Suppressor macrophage treated with lipopolysaccharide for 1 hour (primary cell): ENCODE measurements at regions not wholly inside any gene's neighbourhood (a gene's known extent, or its start where the extent isn't known, plus 50 kb on each side); places are given as distances from the start of the nearest gene placed in this dataset.
"Not testable (repeated sequence)": the region's sequence is repeated elsewhere in the genome, so short reads cannot be mapped to it uniquely, and the experiment has no call there.

Experiments used
- DNase-seq, 3 donors: peaks; one replicate each; pipeline ENCODE4 v3.0.0-alpha.2; 2020 to 2022

DNA sequence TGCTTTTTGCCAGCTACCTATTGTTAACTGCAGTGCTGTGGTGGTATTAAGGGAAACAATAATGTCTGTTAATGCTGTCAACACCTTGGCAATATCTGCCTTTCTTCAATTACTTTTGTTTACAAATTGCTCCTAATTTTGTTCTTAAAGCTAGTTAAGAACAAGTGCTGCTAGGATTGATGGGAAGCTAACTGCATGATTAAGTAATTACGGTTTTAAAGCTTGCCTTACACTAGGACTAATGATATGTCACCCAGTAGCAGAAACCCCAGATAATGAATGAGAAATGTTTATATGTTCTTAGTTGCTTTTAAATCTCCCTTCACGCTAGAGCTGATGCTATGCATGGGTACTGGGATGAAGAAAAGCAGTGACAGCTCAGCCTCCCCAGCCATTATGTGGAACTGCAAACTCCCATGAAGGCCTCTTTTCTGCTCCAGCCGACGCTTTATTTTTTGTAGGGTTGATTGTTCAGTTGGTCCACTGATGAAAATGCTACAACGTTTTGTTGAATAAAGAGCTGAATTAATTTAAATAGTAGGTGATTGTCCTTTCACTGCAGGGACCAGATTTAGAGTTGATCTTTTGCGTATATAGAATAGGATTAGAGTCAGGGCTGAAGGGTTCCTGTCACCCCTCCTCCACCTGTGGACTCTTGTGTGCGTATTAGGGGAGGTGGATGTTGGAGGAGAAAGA is 610.5 kb downstream of the TFAP2B start:
- DNase-seq: no peak

DNA sequence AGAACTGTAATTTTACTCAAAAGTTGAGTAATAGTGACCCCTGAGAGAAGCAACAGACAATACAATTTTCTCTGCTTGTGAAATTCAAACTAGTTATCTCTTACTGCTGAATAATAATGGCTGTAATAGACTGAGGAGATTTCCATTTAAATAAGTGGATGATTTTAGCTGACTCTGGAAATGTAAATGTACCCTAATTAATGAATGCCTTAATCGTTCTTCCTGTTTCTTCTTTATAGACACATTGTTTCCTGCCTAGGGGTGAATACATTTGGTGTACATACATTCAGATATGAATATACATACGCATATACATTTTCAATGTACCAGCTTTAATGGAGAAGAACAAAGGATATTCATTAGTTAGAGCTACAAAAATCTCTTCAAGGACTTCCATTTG is 611.9 kb downstream of the TFAP2B start:
- no peak for DNase-seq

DNA sequence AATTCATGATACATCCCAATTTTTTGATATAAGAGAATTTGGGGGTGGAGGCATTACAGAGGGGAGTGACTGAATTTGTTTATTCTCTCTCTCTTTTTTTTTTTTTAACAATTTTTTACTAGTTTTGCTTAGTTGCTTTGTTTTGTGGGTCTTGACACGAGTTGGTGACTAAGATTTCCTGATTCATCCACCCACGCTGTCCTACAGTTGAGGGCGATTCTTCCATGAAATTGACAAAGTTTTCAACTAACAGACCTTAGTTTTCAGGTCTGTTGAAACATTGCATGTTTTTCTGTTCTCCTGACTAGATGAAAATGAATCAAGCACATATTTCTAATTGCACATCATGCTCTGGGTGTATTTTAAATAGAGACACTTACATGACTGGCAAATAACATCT is 613.8 kb downstream of the TFAP2B start:
- DNase-seq: peak in 1 of 3 donors; percentile 12

DNA sequence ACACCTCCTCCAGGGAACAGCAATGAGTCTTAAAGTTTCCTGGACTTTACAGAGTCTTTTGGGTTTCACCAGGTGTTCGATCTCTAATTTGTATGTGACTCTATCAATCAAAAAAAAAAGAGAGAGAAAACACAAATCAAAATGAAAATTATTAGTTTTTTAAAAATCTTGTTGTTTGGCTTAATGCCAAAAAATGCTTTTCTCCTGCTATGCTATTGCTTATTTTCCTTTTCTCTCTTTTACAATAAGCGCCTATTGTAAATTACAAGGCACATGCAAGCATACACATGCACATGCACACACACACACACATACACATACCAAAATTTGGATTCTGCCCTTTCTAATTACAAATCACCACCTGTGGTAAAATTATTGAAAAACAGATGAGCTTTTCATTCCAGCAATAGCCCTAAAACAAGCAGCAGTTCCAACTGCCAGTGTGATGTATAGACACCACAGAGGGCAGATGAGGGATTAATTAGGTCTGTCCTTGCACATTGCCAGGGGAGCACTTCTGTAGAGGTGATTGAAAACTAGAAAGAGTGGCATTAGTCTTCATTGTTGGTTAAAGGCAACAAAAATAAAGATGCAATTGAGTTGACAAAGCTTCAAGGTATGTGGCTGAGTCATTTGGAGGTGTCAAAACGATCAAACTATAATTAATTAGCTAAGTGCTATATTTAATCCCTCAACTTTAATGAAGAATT is 631.7 kb downstream of the TFAP2B start:
- no peak for DNase-seq

DNA sequence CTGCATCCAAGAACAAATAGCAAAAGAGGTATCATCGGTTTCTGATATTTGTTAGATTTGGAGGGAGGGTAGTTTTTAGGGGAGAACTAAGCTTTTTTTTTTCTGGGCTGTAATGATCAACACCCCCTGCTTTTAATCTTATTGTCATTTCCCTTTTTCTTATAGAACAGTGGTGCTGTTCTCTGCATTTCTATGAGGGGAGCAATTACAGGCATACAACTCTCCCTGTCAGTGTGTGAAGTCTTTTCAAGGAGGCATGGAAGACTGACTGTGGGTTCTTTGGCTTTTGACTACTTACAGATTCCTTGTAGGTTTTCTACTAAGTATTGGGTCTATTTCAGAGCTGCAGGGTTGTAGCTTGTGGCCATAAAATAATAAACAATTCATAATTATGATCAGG is 632.3 kb downstream of the TFAP2B start:
- DNase-seq: no peak

DNA sequence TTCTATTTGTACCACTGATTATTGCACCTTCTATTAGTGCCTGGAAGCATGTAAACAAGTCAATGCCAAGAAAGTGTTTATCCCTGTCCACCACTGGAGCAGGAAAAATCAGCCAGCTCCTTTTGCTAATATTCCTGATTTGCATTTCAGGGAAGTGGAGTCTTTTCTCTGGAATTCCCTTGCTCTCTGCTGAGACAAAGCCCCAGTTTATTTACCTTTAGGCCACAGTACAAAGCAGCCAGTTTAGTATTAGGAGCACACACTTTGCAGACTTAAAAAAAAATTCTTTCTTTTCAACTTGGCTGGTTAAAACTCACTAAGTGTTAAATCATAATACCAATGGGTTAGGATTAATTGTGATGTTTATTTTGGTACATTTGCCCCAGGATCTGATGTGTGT is 631.1 kb downstream of the PKHD1 start:
- DNase-seq: no peak

DNA sequence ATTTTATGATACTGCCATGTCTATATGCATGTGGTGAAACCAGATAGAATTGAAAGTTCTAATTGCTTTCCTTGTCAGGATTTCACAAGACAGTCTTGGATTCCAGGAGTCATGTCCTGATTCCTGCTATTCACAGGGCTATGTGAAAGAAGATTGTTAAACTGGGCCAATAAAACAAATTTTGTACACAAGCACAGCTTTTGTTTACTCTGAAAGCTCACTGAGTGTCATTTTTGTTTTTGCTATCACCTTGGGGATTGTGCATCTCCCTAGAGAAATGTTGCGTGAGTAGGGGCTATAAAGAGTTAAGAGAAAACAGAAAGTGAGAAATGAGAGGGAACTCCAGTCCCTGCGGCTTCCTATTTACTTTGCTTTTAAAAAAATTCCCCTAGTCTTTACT is 627.5 kb downstream of the PKHD1 start:
- DNase-seq: no peak

DNA sequence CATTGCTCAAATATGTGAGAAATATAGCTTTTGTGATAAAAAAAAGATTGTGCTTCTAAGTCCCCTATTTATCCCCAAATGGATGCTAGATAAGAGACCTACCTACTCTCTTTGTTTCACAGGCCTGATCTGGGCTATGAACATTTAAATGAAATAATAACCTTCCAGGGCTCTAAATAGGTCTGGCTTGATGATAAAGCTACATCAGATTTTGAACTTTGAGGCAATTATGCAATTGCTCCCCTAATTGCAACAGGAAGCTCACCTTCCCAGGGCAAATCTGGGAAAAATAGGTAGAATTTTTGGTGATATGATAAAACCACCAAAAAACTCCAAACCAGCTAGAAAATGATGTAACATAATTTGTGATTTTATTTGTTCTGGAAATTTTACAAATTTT is 624.5 kb downstream of the PKHD1 start:
- no peak for DNase-seq

DNA sequence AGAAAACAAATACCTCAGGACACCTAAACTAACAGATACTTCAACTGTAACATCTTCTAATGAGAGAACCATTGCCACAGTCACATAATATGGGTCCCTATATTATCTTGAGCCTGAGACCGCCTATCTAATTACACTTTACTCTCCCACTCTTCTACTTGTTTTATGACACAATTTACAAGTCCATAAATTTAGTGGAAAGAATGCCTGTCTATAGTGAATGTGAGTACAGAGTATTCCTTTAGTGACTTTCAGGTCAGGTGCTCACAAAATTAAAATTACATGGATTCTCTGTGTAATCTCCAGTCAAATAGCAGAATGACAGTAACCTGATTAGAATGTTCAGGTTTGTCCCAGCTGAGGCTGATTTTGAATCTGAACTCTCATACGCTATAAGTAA is 624.1 kb downstream of the PKHD1 start:
- no peak for DNase-seq

DNA sequence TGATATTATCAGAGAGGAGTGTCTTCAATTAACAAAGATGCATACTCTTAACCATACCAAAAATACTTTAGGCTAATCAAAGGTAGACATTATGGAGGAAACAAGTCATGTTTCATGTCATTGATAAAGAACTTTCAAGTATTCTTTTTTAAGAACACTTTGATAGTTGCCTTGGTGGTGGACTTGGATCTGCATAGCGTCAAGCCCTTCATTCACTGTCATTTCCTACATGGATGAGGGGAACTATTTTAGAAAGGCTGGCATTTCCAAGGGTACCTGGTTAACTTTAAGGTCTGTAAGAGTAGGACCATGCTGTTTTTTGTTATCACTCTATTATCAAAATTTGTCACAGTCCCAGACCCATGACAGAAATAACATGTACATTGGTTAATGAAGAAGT is 622.5 kb downstream of the PKHD1 start:
- no peak for DNase-seq

DNA sequence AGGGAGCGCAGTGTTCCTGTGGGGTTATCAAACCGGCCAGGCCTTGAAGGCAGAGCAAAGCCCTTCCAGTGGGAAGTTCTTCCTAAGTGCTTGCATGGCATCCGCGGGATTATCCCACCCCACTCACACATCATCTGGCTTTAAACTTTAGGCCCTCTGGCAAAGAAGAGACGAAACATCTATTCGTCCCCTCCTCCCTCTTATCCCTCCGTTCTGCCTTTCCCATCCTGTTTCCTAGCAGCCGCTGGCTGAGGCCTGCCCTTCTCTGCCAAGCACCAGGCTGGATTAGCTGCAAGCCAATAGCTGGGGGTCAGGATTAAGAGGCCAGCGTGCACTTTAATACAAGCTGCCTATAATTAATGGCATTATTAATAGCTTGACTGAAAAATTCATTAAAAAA is 621.0 kb downstream of the PKHD1 start:
- no peak for DNase-seq

DNA sequence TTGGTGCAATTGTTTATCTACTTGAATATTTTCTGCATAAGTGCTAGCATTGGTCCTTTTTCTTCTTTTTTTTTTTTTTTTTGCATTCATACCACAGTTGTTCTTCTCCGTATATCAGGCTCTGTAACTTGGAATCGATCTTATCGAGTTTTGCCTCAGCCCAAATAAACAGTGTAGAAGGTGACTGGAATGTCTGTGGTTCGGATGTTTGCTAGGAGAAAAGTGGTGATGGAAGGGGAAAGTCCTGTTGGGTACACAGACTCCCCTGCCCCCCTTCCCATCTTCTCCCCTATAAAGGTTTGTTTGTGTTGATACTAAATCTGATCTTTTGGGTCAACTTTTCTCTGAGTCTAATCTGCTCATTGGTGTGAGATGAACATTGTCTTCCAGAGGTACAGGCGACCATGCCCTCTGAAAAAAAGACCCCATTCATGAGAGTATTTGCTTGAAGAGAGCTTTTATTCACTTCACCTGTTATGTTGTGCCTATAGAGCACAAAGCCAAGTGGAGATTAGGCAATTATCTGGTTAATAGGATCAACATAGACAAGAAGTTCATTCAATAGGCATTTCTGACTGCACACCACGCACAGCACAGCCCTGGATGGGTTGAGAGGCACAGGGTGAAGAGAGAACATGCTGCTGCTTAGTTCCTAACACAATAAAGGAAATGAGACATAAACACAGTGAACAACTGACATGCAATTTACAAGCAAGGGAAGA is 620.0 kb downstream of the PKHD1 start:
- no peak for DNase-seq

DNA sequence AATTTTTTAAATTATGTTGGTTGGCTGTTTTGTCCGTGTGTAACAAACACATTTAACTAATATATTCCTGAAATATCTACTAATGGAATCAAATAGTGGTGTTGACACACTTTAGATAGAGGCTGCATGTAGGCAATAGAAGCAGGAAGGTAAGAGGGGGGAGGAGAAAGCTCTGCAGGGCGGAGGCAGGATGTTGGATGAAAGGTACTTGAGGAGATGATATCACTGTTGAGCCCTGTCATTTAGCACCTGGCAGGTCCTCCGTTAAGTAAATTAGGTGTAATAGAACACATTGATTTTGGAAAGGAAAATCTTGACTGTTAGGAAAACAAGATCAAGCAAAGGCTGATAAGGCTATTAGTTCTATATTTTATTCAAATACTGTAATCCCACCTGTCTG is 618.7 kb downstream of the PKHD1 start:
- no peak for DNase-seq

DNA sequence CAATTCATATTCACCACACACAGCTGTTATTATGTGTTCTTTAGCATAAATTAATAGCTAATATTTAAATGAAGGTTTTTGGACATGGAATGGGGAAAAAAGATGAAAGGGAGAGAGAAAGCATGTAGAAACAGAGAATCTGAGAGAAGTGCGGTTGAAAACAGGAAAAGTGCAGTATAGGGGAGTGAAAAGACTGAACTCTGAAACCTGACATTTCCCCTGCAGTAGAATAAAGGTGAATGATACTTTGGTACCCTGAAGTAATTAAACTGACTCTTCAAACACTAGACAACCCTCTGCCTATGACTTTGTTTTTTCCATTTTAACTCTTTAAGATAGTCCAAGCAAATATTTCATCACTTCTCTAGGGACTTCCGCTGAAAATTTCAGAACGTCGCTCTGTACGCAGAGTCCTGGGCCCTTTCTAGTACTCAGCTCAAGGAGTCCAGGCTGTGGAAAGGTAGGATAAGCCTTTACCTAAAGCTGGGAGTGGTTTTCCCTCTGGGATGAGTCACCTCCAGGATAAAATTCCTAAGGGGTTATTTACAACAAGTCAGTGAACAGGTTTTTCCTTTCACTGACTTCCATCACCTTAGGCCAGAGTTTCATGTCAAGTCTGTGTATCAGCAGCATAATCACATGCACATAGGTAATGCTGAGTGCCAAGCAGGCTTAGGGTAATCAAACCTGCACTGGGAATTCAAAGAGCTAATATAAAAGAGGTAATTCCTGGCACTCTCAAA is 614.5 kb downstream of the PKHD1 start:
- no peak for DNase-seq

DNA sequence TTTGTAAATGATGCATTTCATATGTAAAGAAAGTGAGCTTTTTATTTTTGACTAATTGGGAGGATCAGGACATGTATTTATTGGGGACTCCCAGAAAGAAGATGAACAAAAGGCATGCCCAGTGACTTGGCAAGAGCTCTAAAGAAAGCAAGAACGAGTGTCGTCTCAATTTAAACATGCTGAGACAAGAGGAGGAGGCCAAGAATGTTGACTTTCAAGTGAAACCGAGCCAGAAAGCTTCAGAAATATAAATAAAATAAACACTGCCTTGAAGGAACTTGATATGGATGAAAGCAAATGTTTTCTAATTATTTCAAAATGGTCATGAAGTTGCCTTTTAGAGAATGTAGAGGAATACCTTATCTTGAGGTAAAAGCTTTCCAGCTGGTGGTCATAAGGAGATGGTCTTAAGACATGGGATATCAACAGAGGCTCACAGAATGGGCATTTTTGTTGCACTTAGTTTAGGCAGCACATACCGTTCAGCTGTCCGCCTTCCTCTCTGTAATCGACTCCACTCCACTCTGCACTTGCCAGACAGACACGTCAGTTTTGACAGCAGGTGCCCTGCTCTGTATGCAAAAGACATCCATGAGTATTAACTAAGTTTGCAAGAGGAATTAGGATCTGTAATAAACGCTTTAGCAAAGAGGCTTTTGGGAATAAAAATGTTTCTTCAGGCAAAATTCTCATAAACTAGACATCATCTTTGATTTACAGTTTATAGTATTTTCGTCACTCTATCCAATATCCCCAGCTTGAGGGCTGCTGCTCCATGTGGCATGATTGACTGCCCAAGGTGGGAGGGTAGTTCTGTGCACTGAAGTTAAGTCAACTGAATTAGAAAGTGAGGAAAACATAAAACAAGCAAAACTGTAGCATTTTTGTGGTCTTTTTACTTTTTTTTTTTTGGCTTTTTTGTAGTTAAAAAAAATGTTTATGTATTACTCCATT is 613.1 kb downstream of the PKHD1 start:
- no peak for DNase-seq

DNA sequence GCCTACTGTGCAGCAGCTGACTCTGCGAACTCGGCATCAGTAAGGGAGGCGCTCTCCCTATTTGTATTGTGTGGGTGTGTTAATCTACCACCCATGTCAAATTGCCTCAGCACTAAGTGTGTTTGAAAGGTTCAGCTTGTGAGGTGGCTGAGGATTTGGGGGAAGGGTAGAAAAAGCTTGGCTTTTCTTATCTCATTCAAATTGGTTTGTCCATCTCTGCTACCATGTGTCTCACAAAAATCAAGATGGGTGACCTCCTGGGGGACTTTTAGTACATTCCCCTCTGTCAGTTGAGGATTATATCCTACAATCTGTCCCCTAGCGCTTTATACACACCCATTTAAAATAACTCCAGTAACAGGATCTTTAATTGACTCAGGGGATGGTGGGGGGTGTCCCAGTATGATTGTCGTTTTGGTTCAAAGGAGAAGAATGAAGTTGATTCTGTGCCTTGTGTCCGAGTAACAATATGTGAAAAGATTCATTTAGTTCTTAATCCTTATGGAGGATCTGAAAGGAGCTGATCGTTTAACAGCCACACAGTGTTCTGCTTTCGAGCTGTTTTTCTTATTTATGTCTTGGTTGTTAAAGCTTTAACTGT is 609.6 kb downstream of the PKHD1 start:
- DNase-seq: no peak

DNA sequence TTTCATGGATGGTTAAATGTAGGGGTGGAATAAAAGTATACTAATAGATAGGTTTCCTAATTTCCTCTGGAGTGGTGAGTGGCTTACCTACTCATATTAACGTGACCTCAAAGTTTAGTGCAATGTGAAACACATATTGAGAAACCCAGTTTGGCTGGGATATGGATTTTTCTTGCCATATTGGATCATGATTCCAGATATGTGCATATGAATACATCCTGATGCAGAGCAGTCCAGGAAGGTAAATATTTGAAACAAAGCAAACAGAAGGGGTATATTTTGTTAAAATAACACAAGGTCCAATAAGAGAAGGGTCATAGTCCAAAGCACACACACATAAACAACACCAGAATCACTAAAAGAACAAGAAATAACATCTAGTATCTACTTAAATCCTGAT is 608.1 kb downstream of the PKHD1 start:
- DNase-seq: no peak

DNA sequence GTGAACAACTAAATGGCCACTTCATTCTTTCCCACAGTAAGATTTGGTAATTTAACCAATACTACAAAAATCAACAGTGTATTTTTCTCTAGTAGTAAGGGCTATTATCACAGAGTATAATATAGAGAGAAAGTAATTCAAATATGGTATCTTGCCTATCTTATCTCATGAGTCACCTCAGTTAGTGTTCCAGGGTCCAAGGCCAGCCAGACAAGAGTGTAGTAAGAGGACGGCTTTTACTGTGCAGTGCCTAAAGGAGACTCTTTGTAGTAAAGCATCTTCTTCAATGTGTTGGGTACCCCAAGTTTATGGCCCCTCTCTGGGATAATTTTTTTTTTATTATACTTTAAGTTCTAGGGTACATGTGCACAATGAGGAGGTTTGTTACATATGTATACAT is 607.4 kb downstream of the PKHD1 start:
- DNase-seq: no peak

DNA sequence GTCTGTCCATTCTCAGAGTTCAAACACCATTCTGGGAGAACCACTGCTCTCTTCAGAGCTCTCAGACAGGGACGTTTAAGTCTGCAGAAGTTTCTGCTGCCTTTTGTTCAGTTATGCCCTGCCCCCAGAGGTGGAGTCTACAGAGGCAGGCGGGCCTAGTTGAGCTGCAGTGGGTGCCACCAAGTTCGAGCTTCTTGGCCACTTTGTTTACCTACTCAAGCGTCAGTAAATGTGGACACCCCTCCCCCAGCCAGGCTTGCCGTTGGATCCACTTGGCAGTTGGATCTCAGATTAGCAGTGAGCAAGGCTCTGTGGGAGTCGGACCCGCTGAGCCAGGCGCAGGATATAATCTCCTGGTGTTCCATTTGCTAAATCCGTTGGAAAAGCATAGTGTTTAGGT is 601.5 kb downstream of the PKHD1 start:
- not testable (repeated sequence) for DNase-seq

DNA sequence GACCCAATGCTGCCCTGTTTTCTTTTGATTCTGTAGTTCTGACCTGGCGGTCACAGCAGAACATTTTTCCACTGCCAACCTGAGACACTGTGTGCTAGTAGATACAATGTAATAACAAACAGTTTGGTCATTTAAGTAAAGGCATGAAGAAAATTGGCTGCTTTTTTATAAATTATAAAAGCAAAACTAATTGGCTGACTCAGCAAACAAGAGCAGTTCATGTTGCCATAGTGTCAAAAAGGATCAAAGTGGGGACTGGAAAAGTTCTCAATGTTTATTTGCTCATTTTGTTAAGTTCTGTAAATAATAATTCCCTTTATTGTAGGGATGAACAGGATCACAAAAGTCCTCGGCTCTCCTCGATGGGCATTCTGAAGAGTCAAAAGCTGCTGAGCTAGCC is 599.5 kb downstream of the PKHD1 start:
- DNase-seq: no peak

DNA sequence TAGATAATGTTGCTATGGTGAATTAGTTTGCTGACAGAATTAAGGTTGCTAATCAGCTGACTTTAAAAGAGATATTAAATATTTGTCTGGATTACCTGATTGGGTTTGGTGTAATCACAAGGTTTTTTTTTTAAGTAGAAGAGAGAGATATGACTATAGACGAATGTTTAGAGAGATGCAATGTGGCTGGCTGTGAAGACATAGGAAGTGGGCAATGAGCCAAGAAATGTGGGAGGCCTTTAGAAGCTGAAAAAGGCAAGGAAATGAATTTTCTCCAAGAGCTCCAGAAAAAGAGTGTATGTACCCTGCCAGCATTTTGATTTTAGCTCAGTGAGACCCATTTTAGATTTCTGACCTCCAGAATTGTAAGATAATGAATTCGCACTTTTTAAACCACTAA is 598.3 kb downstream of the PKHD1 start:
- peak in 1 of 3 donors; percentile 0 for DNase-seq

DNA sequence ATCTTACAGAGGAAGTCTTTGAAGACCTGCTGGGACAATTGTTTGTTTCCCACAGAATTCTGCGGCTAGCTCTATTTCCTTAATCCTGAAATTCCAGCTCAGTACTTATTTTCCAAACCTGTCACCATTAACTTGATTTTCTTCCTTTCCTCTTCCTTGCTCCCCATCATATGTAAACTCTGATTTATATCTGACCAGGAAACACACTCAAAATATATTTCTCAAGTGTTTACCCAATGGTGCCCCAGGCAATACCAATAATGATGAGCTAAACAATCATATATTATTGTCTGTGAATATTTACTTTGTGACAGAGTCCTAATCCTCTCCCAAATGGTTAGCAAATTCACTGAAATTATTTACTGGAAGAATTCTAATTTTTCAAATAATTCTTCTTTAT is 597.3 kb downstream of the PKHD1 start:
- DNase-seq: no peak
